ENCODE measurements at regions not wholly inside any gene's neighbourhood (a gene's known extent, or its start where the extent isn't known, plus 50 kb on each side); places are given as distances from the start of the nearest gene placed in this dataset.

- Histone ChIP-seq H3K9me2 (replicated peaks; ENCODE audit: control insufficient read depth, low read length) (no peaks in the 10 kb centered on the region), H3K27me3 (ENCODE audit: control insufficient read depth, low read length) (peaks cover 2% of the 10 kb centered on the region; the same call in 1 of the 2 replicates), H3K27ac (ENCODE audit: low read depth, low read length) (no peak overlapping the region), H3K79me2 (ENCODE audit: control insufficient read depth, low read length) (no peaks in the 10 kb centered on the region), H3K9me3 (ENCODE audit: control insufficient read depth, insufficient read depth, low read length) (no peaks in the 10 kb centered on the region), H3K4me1 (ENCODE audit: control insufficient read depth, low read length) (no peaks in the 10 kb centered on the region), H3F3A (ENCODE audit: control insufficient read depth, insufficient read depth) (no peaks in the 10 kb centered on the region), H3K4me3 (ENCODE audit: low read length) (no peak overlapping the region), H4K20me1 (ENCODE audit: control insufficient read depth, insufficient read depth, low read depth, low read length) (no peaks in the 10 kb centered on the region), H3K36me3 (ENCODE audit: control insufficient read depth, low read length) (no peaks in the 10 kb centered on the region), H3K4me2 (ENCODE audit: low read length) (no peak overlapping the region)
- TF ChIP-seq EZH2phosphoT487 (IDR thresholded peaks at IDR 0.05; ENCODE audit: borderline replicate concordance, low read length) (no peak), CTCF (IDR thresholded peaks at IDR 0.05; ENCODE audit: low read depth, low read length, poor library complexity, severe bottlenecking) (no peak)
Observed at GRCh38 chr5:133714161-133714915, 102.0 kb upstream of the FSTL4 start.

GRCh38 chr5:133713751-133714150, 101.4 kb upstream of the FSTL4 start:
- TF ChIP-seq CTCF (IDR thresholded peaks at IDR 0.05; ENCODE audit: low read depth, low read length, poor library complexity, severe bottlenecking) (no peak), EZH2phosphoT487 (IDR thresholded peaks at IDR 0.05; ENCODE audit: borderline replicate concordance, low read length) (no peak)
- Histone ChIP-seq H3K4me1 (ENCODE audit: control insufficient read depth, low read length) (no peaks in the 10 kb centered on the region), H3K4me3 (ENCODE audit: low read length) (no peak overlapping the region), H3K36me3 (ENCODE audit: control insufficient read depth, low read length) (no peaks in the 10 kb centered on the region), H3K27me3 (ENCODE audit: control insufficient read depth, low read length) (peaks cover 3% of the 10 kb centered on the region; the same call in 1 of the 2 replicates), H3K9me2 (replicated peaks; ENCODE audit: control insufficient read depth, low read length) (no peaks in the 10 kb centered on the region), H3K27ac (ENCODE audit: low read depth, low read length) (no peak overlapping the region), H3K9me3 (ENCODE audit: control insufficient read depth, insufficient read depth, low read length) (no peaks in the 10 kb centered on the region), H3K79me2 (ENCODE audit: control insufficient read depth, low read length) (no peaks in the 10 kb centered on the region), H3F3A (ENCODE audit: control insufficient read depth, insufficient read depth) (no peaks in the 10 kb centered on the region), H4K20me1 (ENCODE audit: control insufficient read depth, insufficient read depth, low read depth, low read length) (no peaks in the 10 kb centered on the region), H3K4me2 (ENCODE audit: low read length) (no peak overlapping the region)

GRCh38 chr5:133713209-133713608, 100.9 kb upstream of the FSTL4 start:
- Histone ChIP-seq H3K4me1 (ENCODE audit: control insufficient read depth, low read length) (no peaks in the 10 kb centered on the region), H4K20me1 (ENCODE audit: control insufficient read depth, insufficient read depth, low read depth, low read length) (no peaks in the 10 kb centered on the region), H3K27ac (ENCODE audit: low read depth, low read length) (no peak overlapping the region), H3K9me3 (ENCODE audit: control insufficient read depth, insufficient read depth, low read length) (no peaks in the 10 kb centered on the region), H3K4me2 (ENCODE audit: low read length) (no peak overlapping the region), H3K9me2 (replicated peaks; ENCODE audit: control insufficient read depth, low read length) (no peaks in the 10 kb centered on the region), H3K36me3 (ENCODE audit: control insufficient read depth, low read length) (no peaks in the 10 kb centered on the region), H3F3A (ENCODE audit: control insufficient read depth, insufficient read depth) (no peaks in the 10 kb centered on the region), H3K27me3 (ENCODE audit: control insufficient read depth, low read length) (peaks cover 3% of the 10 kb centered on the region; the same call in 1 of the 2 replicates), H3K79me2 (ENCODE audit: control insufficient read depth, low read length) (no peaks in the 10 kb centered on the region), H3K4me3 (ENCODE audit: low read length) (no peak overlapping the region)
- TF ChIP-seq EZH2phosphoT487 (IDR thresholded peaks at IDR 0.05; ENCODE audit: borderline replicate concordance, low read length) (no peak), CTCF (IDR thresholded peaks at IDR 0.05; ENCODE audit: low read depth, low read length, poor library complexity, severe bottlenecking) (no peak)
